SK-N-SH treated with all-trans-retinoic acid at 6 μM for 48 hours (cell line): ENCODE measurements at regions not wholly inside any gene's neighbourhood (a gene's known extent, or its start where the extent isn't known, plus 50 kb on each side); places are given as distances from the start of the nearest gene placed in this dataset.

ENCODE experiments used
- BACH2 ChIP-seq: fragments of 250-450 bp; sonication (Bioruptor Pico); IDR thresholded peaks from 2 replicates; pipeline ENCODE4 v1.9.0; 2021; ENCODE audit warnings: mild to moderate bottlenecking, borderline replicate concordance
- CREB5 ChIP-seq: fragments of 250-450 bp; sonication (Bioruptor Pico); IDR thresholded peaks from 2 replicates; pipeline ENCODE4 v1.5.1; 2020; ENCODE audit warnings: low read depth, mild to moderate bottlenecking, moderate library complexity
- POU6F1 ChIP-seq: fragments of 250-450 bp; sonication (Bioruptor Pico); IDR thresholded peaks from 2 replicates; pipeline ENCODE4 v1.8.0; 2021; ENCODE audit warnings: low read depth, mild to moderate bottlenecking, moderate library complexity, borderline replicate concordance
- PPARA ChIP-seq: fragments of 250-450 bp; sonication (Bioruptor Pico); IDR thresholded peaks from 2 replicates; pipeline ENCODE4 v1.5.0; 2020; ENCODE audit warnings: mild to moderate bottlenecking, borderline replicate concordance
- RARB ChIP-seq: fragments of 250-450 bp; sonication (Bioruptor Pico); IDR thresholded peaks from 2 replicates; pipeline ENCODE4 v1.8.0; 2021; ENCODE audit warnings: mild to moderate bottlenecking, moderate library complexity
- TCF4 ChIP-seq: fragments of 250-450 bp; sonication (Bioruptor Pico); IDR thresholded peaks from 2 replicates; pipeline ENCODE4 v1.8.0; 2021; ENCODE audit warnings: mild to moderate bottlenecking, moderate library complexity, borderline replicate concordance
- TOX ChIP-seq: fragments of 250-450 bp; sonication (Bioruptor Pico); IDR thresholded peaks from 2 replicates; pipeline ENCODE4 v1.8.0; 2021; ENCODE audit warnings: mild to moderate bottlenecking, moderate library complexity, borderline replicate concordance

- TF ChIP-seq PPARA (CRISPR knock-in tag) (no peak), CREB5 (CRISPR knock-in tag) (no peak), TCF4 (CRISPR knock-in tag) (no peak), BACH2 (no peak), TOX (CRISPR knock-in tag) (no peak), RARB (CRISPR knock-in tag) (no peak), POU6F1 (CRISPR knock-in tag) (no peak)
Measured at GRCh38 chr11:92330114-92330513, 105.5 kb downstream of the FAT3 start.
